HG03139 (cell line): ENCODE measurements at regions not wholly inside any gene's neighbourhood (a gene's known extent, or its start where the extent isn't known, plus 50 kb on each side); places are given as distances from the start of the nearest gene placed in this dataset.
"Not testable (repeated sequence)": the region's sequence is repeated elsewhere in the genome, so short reads cannot be mapped to it uniquely, and the experiment has no call there.

Source experiments
- ATAC-seq: cut with Tn5 transposase; IDR thresholded peaks from one replicate; pipeline ENCODE4 v1.9.1; 2021; ENCODE audit not compliant: unreplicated experiment

GRCh38 chr5:166804223-166804622 lies 1487.2 kb upstream of the WWC1 start:
- ATAC-seq, result not testable (repeated sequence)

DNA sequence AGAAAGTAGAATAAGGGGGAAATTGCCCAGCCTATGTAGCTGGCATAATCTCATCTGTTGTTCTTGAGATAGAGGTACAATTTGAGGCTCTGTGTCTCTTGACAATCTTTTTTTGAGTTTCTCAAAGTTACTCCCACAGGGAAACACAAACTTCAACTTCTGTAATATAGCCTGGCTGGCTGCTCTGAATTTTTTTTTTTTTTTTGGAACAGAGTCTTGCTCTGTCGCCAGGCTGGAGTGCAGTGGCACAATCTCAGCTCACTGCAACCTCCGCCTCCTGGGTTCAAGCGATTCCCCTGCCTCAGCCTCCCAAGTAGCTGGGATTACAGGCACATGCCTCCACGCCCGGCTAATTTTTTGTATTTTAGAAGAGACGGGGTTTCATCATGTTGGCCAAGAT lies 1486.8 kb upstream of the WWC1 start:
- ATAC-seq, result not testable (repeated sequence)

- ATAC-seq, result not testable (repeated sequence)
These were observed 1481.3 kb upstream of the WWC1 start for GRCh38 chr5:166810093-166810658.

- no peak for ATAC-seq
These were observed 1480.7 kb upstream of the WWC1 start for GRCh38 chr5:166810721-166811120.

DNA sequence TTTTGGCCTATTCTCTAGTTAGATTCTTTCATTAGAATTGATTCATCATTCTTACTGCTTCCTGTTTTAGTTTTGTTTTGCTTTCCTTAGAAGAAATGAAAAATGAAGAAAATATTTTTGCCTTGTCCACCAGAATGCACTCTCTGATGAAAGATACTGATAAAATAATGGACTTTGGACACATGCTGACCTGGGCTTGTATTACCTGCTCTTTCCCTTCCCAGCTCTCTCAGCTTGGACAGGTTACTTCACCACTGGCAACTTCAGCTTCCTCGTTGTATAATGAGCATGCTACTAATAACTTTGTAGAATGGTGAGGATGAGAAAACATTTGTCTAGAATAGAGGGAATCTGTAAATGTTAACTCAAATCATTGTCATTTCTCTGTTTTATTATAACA lies 1468.1 kb upstream of the WWC1 start:
- ATAC-seq, result no peak

- ATAC-seq, result no peak
These were observed 1457.2 kb upstream of the WWC1 start for GRCh38 chr5:166834246-166834645.

DNA sequence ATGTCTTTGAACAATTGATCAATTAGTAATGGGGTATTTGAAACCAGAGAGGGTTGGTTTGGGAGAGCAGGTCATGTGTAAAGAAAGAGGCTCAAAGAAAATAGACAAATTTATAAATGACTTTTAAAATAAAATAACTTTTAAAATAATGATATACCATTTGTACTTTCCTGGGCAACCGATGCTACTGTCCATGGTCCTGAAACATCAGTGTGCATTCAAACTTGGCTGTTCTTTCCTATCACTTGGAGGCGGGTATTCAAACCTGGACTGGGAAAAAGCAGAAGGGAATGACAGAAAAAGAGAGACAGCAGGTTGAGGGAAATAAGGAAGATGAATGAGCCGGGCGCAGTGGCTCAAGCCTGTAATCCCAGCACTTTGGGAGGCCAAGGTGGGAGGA lies 1446.4 kb upstream of the WWC1 start:
- no peak for ATAC-seq

GRCh38 chr5:166856791-166857190 lies 1434.7 kb upstream of the WWC1 start:
- ATAC-seq, result no peak

DNA sequence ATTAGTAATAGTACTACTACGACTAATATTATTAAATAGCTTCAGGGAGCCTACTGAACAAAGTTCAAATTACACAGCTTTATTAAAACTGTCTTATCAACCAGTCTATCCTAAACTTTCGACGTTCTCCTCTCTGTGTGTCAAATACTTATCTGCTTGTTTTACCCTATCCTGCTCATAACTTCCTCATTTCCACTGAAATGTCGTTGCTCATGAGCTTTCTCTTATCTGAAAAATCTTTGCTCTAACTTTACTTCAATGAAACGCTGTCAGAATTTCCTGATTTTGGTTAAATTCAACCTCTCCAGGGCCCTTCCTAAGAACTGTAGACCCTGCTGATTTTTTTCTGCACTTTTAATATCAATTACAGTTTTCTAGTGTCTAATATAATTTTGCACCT lies 1431.0 kb upstream of the WWC1 start:
- no peak for ATAC-seq

GRCh38 chr5:166862581-166862980 lies 1428.9 kb upstream of the WWC1 start:
- no peak for ATAC-seq

GRCh38 chr5:166865206-166865605 lies 1426.2 kb upstream of the WWC1 start:
- no peak for ATAC-seq

DNA sequence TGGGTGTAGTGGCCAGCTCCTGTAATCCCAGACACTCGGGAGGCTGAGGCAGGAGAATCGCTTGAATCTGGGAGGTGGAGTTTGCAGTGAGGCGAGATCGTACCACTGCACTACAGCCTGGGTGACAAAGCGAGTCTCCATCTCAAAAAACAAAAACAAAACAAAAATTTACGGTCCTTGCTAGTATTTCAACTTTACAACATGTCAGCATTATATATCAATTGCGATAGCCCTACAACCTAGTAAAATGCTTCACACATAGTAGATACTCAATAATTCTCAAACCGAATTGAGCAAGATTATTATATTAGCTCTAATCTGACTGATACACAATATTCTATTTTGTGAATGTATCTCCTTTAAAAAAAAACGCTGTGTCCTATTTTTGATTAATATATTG lies 1411.0 kb upstream of the WWC1 start:
- ATAC-seq, result no peak

DNA sequence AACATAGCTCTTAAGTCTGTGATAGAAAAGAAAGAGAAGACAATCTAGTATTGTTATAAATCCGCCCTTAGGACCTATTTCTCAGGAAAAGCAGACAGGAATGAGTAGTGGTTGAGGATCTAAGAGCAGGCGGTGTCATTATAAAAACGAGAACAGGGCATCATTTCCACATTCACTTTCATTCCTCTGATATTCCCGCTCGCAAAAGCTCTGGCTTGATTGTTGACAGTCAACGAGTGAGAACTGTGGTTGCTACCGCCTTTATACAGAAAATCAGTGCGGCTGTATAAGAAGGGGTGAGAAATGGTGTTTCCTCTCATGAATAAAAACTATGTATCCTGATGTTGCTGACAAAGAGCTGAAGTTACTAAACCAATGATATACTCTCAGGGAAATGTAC lies 1409.6 kb upstream of the WWC1 start:
- no peak for ATAC-seq

GRCh38 chr5:166883016-166883415 lies 1408.4 kb upstream of the WWC1 start:
- ATAC-seq, result no peak

- ATAC-seq, result no peak
These were observed 1393.3 kb upstream of the WWC1 start for GRCh38 chr5:166898166-166898565.

DNA sequence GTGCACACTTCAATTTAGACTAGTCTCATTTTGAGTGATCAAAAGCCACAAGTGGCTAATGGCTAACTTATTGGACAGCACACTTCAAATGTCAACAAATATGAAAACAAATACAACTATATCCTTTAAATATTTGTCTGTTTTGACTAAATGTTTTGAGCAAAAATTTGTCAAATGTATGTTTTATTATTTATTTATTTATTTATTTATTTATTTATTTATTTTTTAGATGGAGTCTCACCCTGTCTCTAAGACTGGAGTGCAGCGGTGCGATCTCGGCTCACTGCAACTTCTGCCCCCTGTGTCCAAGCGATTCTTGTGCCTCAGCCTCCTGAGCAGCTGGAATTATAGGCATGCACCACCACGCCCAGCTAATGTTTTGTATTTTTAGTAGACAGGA lies 1392.1 kb upstream of the WWC1 start:
- ATAC-seq, result no peak

DNA sequence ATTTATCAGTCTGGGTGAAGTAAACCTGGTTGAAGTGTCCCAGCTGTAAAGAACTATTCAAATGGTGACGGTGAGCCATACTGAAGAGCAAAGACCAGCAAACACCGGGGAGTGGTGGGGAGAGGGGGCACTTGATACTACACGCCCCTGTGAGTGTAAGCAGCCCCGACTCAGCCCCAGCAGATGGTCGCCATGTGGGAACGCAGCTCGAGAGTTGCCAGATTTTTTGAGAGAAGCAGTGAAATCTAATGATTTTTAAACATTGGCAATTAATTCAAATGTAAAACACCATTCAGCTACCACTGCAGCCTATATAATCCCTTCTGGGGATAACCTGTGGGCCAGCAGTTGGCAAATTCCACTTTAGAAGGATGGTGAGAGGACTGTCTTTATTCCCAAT lies 1386.9 kb upstream of the WWC1 start:
- no peak for ATAC-seq

DNA sequence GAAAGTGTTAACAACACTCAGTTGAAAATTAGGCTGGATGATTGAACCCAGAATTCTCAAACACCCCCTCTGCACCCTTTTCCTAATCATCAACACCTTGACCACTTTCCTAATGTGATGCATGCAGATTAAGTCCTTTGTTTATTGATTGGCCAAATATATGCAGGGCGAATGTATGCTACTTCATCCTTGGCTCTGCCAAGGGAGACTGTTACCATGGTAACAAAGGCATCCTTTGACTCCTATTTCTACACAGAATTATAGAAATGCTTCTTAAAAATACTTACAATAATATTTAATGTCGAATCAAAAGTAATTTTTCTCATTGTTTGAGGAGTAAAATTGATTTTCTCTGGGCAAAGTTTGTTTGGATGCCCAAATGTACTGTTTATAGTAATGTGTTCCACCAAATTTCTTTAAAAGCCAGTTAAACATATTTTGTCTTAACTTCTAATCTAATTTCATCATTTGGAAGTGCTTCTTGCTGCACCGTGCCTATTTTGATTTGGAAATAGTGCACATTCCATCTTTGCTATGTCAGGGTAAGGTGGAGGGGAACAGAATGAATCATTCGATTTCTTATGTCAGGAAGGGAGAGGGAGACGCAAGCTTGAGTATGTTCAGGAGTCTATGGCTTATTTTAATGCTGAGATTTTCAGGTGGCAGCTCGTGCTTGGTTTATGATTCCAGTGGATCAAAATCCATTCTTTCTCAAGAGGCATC lies 1384.3 kb upstream of the WWC1 start:
- ATAC-seq, result no peak

DNA sequence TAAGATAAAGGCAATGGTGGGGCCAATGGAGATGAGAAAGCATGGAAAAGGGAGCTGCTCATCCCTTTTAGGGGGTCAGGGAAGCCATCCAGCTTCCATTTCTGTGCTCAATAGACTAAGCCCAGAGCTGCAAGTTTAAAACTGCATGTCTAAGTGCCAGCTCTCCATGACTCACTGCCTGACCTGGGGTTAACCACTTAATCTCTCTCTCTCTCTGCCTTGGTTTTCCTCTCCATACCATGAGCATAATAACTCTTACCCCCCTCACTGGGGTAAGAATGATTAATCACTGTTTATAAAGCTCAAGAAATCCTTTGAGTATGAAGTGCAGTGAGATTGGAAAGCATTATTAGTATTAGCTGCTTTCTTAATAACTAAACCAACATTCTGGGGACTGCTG lies 1382.4 kb upstream of the WWC1 start:
- ATAC-seq, result no peak

- no peak for ATAC-seq
These were observed 1381.5 kb upstream of the WWC1 start for GRCh38 chr5:166909926-166910325.

GRCh38 chr5:166910995-166911394 lies 1380.5 kb upstream of the WWC1 start:
- ATAC-seq, result no peak

- no peak for ATAC-seq
These were observed 1375.4 kb upstream of the WWC1 start for GRCh38 chr5:166916021-166916420.

DNA sequence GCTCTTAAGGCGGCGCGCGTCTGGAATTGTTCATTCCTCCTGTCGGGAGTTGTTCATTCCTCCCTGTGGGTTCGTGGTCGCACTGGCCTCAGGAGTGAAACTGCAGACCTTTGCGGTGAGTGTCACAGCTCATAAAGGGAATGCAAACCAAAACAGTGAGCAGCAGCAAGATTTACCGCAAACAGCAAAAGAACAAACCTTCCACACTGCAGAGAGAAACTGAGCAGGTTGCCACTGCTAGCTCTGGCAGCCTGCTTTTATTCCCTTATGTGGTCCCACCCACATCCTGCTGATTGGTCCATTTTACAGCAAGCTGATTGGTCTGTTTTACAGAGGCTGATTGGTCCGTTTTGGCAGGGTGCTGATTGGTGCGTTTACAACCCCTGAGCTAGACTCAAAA lies 1365.3 kb upstream of the WWC1 start:
- no peak for ATAC-seq
